ENCODE measurements at regions not wholly inside any gene's neighbourhood (a gene's known extent, or its start where the extent isn't known, plus 50 kb on each side); places are given as distances from the start of the nearest gene placed in this dataset.

GRCh38 chr21:15148437-15148836, 83.6 kb upstream of the NRIP1 start:
- TF ChIP-seq POLR2A (IDR thresholded peaks at IDR 0.05), result no peak
- no peak for TF ChIP-seq CTCF (IDR thresholded peaks at IDR 0.05)
- TF ChIP-seq POLR2AphosphoS5 (IDR thresholded peaks at IDR 0.05), result no peak

Data from breast epithelium (tissue), 3 donors.